Nephron progenitor cell (in vitro differentiated cells): ENCODE measurements at regions not wholly inside any gene's neighbourhood (a gene's known extent, or its start where the extent isn't known, plus 50 kb on each side); places are given as distances from the start of the nearest gene placed in this dataset.
A peak's percentile ranks its signal among the peaks of the same experiment; 100 is the strongest.

Experiments
- DNase-seq: peaks from one replicate; pipeline ENCODE4 v3.0.0; 2021
- H3K27ac Mint-ChIP-seq: 2 replicates; pipeline ENCODE4 v1.8.0; 2021; ENCODE audit warnings: mild to moderate bottlenecking, moderate library complexity, mixed read lengths
- H3K27me3 Mint-ChIP-seq: 2 replicates; pipeline ENCODE4 v1.8.0; 2021; ENCODE audit warnings: mild to moderate bottlenecking, low read depth, mixed read lengths; ENCODE audit not compliant: poor library complexity
- H3K36me3 Mint-ChIP-seq: 2 replicates; pipeline ENCODE4 v1.8.0; 2021; ENCODE audit warnings: low read depth, mixed read lengths
- H3K4me1 Mint-ChIP-seq: 2 replicates; pipeline ENCODE4 v1.8.0; 2021; ENCODE audit warnings: mixed read lengths
- H3K4me3 Mint-ChIP-seq: 2 replicates; pipeline ENCODE4 v1.8.0; 2021; ENCODE audit warnings: mild to moderate bottlenecking, moderate library complexity, mixed read lengths
- H3K9me3 Mint-ChIP-seq: 2 replicates; pipeline ENCODE4 v1.8.0; 2021; ENCODE audit warnings: mild to moderate bottlenecking, moderate library complexity, mixed read lengths
- CTCF ChIP-seq: fragments of 200-600 bp; sonication (generic); IDR thresholded peaks from 2 replicates; pipeline ENCODE4 v1.5.0; 2021; ENCODE audit warnings: antibody characterized with exemption

GRCh38 chr9:95808011-95808410 lies 67.5 kb upstream of the ERCC6L2 start:
- no peak for DNase-seq
- Mint-ChIP-seq H3K4me1 (peaks cover 29% of the 10 kb centered on the region), H3K27me3 (no peaks in the 10 kb centered on the region), H3K36me3 (peaks cover 28% of the 10 kb centered on the region), H3K9me3 (peaks cover 7% of the 10 kb centered on the region), H3K4me3 (no peak overlapping the region), H3K27ac (no peak overlapping the region)
- no peak for TF ChIP-seq CTCF

- H3K27me3 Mint-ChIP-seq, result no peaks in the 10 kb centered on the region
- peaks cover 29% of the 10 kb centered on the region for H3K4me1 Mint-ChIP-seq
- H3K27ac Mint-ChIP-seq, result peak overlapping the region; percentile 37
- peaks cover 7% of the 10 kb centered on the region for H3K9me3 Mint-ChIP-seq
- TF ChIP-seq CTCF, result no peak
- H3K36me3 Mint-ChIP-seq, result peaks cover 22% of the 10 kb centered on the region
- no peak for DNase-seq
- H3K4me3 Mint-ChIP-seq, result no peak overlapping the region
Observed at GRCh38 chr9:95807326-95807947, 68.1 kb upstream of the ERCC6L2 start.

GRCh38 chr9:95803197-95803596 lies 72.3 kb upstream of the ERCC6L2 start:
- DNase-seq, result no peak
- Mint-ChIP-seq H3K4me3 (no peak overlapping the region), H3K9me3 (peaks cover 6% of the 10 kb centered on the region), H3K36me3 (peaks cover 11% of the 10 kb centered on the region), H3K27me3 (no peaks in the 10 kb centered on the region), H3K4me1 (peaks cover 13% of the 10 kb centered on the region), H3K27ac (no peak overlapping the region)
- no peak for TF ChIP-seq CTCF

- Mint-ChIP-seq H3K9me3 (peaks cover 5% of the 10 kb centered on the region), H3K36me3 (peaks cover 10% of the 10 kb centered on the region), H3K4me3 (no peak overlapping the region), H3K27ac (no peak overlapping the region), H3K4me1 (peaks cover 4% of the 10 kb centered on the region), H3K27me3 (no peaks in the 10 kb centered on the region)
- DNase-seq, result no peak
- no peak for TF ChIP-seq CTCF
Observed at GRCh38 chr9:95801797-95802196, 73.7 kb upstream of the ERCC6L2 start.

- no peak overlapping the region for H3K4me3 Mint-ChIP-seq
Observed at GRCh38 chr9:95796029-95796428, 79.5 kb upstream of the ERCC6L2 start.

More at GRCh38 chr9:95796029-95796428, 79.5 kb upstream of the ERCC6L2 start:
- no peaks in the 10 kb centered on the region for H3K36me3 Mint-ChIP-seq
- H3K27ac Mint-ChIP-seq, result no peak overlapping the region
- TF ChIP-seq CTCF, result no peak
- no peak for DNase-seq
- H3K27me3 Mint-ChIP-seq, result peaks cover 3% of the 10 kb centered on the region
- H3K4me1 Mint-ChIP-seq, result no peaks in the 10 kb centered on the region
- peaks cover 5% of the 10 kb centered on the region for H3K9me3 Mint-ChIP-seq
